ENCODE measurements at regions not wholly inside any gene's neighbourhood (a gene's known extent, or its start where the extent isn't known, plus 50 kb on each side); places are given as distances from the start of the nearest gene placed in this dataset.

GRCh38 chr6:23394681-23395080, 731.3 kb upstream of the NRSN1 start:
- Histone ChIP-seq H3K27me3 (no peaks in the 10 kb centered on the region), H3K36me3 (no peaks in the 10 kb centered on the region), H3K4me1 (no peaks in the 10 kb centered on the region), H3K27ac (no peak overlapping the region), H3K4me3 (no peak overlapping the region), H3K9me3 (no peaks in the 10 kb centered on the region)
- no peak for TF ChIP-seq CTCF (IDR thresholded peaks at IDR 0.05)
- no peak for TF ChIP-seq POLR2A (IDR thresholded peaks at IDR 0.05)
- DNase-seq (no peak), ATAC-seq (no peak)
- 55 to 73% (median 69%) methylated on average over 2 of the region's 2 CpGs for WGBS, 4 donors
- intact Hi-C loops (cut with DNase I): no loop called here

- Histone ChIP-seq H3K9me3 (no peaks in the 10 kb centered on the region), H3K27ac (no peak overlapping the region), H3K36me3 (no peaks in the 10 kb centered on the region), H3K4me3 (no peak overlapping the region), H3K4me1 (no peaks in the 10 kb centered on the region), H3K27me3 (no peaks in the 10 kb centered on the region)
- intact Hi-C loops (cut with DNase I): no loop called here
- no peak for TF ChIP-seq CTCF (IDR thresholded peaks at IDR 0.05)
- TF ChIP-seq POLR2A (IDR thresholded peaks at IDR 0.05): no peak
- no peak for DNase-seq
- no peak for ATAC-seq
- 84 to 96% (median 91%) methylated on average over 2 of the region's 2 CpGs for WGBS, 4 donors
Observed at GRCh38 chr6:23395381-23395780, 730.6 kb upstream of the NRSN1 start.

- Histone ChIP-seq H3K9me3 (no peaks in the 10 kb centered on the region), H3K4me1 (no peaks in the 10 kb centered on the region), H3K36me3 (no peaks in the 10 kb centered on the region), H3K27me3 (no peaks in the 10 kb centered on the region), H3K27ac (no peak overlapping the region), H3K4me3 (no peak overlapping the region)
- ATAC-seq (no peak), DNase-seq (no peak)
- TF ChIP-seq CTCF (IDR thresholded peaks at IDR 0.05) (no peak), POLR2A (IDR thresholded peaks at IDR 0.05) (no peak)
- intact Hi-C loops (cut with DNase I): no loop called here
- WGBS, 4 donors: 75 to 94% (median 88%) methylated on average over 3 of the region's 3 CpGs
Observed at GRCh38 chr6:23396949-23397348, 729.1 kb upstream of the NRSN1 start.

- ATAC-seq: no peak
- H3K27ac ChIP-seq: no peak overlapping the region
- H3K9me3 ChIP-seq: no peaks in the 10 kb centered on the region
- WGBS, 4 donors: 78 to 92% (median 86%) methylated on average over 5 of the region's 5 CpGs
- no peaks in the 10 kb centered on the region for H3K36me3 ChIP-seq
- no peak for DNase-seq
- H3K4me3 ChIP-seq: no peak overlapping the region
- no peaks in the 10 kb centered on the region for H3K27me3 ChIP-seq
- no peaks in the 10 kb centered on the region for H3K4me1 ChIP-seq
- TF ChIP-seq CTCF (IDR thresholded peaks at IDR 0.05): no peak
- no peak for TF ChIP-seq POLR2A (IDR thresholded peaks at IDR 0.05)
- intact Hi-C loops (cut with DNase I): no loop called here
Observed at GRCh38 chr6:23403460-23403859, 722.6 kb upstream of the NRSN1 start.
